Lung (tissue), 11 donors: ENCODE measurements at regions not wholly inside any gene's neighbourhood (a gene's known extent, or its start where the extent isn't known, plus 50 kb on each side); places are given as distances from the start of the nearest gene placed in this dataset.

ENCODE experiments used
- ATAC-seq: fragments of 200-7000 bp; cut with Tn5 transposase; one replicate; pipeline ENCODE4 v1.9.1; 2020; ENCODE audit warnings: moderate number of reproducible peaks; ENCODE audit not compliant: insufficient read depth, low FRiP score
- DNase-seq, 3 donors: peaks; one replicate each; pipeline ENCODE4 v3.0.0-alpha.2; 2013 to 2017
- H3K27ac ChIP-seq, 2 donors: one replicate each; pipeline ENCODE4 v1.5.1; 2013; ENCODE audit warnings: mild to moderate bottlenecking in 2 of 2, moderate library complexity in 2 of 2, control low read depth in 1 of 2, inconsistent platforms in 1 of 2, low read depth in 1 of 2, low read length in 1 of 2
- H3K27me3 ChIP-seq, 3 donors: one replicate each; pipeline ENCODE4 v1.5.1; 2013; ENCODE audit warnings: low read length in 2 of 3; ENCODE audit not compliant: control insufficient read depth in 3 of 3, insufficient read depth in 3 of 3
- H3K36me3 ChIP-seq, 4 donors: one replicate each; pipeline ENCODE4 v1.5.1; 2013; ENCODE audit warnings: low read length in 4 of 4, mild to moderate bottlenecking in 1 of 4, moderate library complexity in 1 of 4; ENCODE audit not compliant: control insufficient read depth in 4 of 4, insufficient read depth in 4 of 4
- H3K4me1 ChIP-seq, 5 donors: one replicate each; pipeline ENCODE4 v1.5.1; 2013; ENCODE audit warnings: low read length in 5 of 5, mild to moderate bottlenecking in 2 of 5, moderate library complexity in 1 of 5; ENCODE audit not compliant: control insufficient read depth in 5 of 5, insufficient read depth in 5 of 5
- H3K4me3 ChIP-seq: one replicate; pipeline ENCODE4 v1.5.1; 2013; ENCODE audit warnings: mild to moderate bottlenecking, control low read depth, moderate library complexity
- H3K9ac ChIP-seq, 2 donors: one replicate each; pipeline ENCODE4 v1.5.1; 2013; ENCODE audit warnings: low read length in 2 of 2, control low read depth in 1 of 2; ENCODE audit not compliant: insufficient read depth in 1 of 2
- H3K9me3 ChIP-seq, 4 donors: one replicate each; pipeline ENCODE4 v1.5.1; 2013; ENCODE audit warnings: low read length in 3 of 4, mild to moderate bottlenecking in 1 of 4, moderate library complexity in 1 of 4; ENCODE audit not compliant: control insufficient read depth in 4 of 4, insufficient read depth in 3 of 4
- WGBS, 2 donors: extraction: QIAGEN DNeasy Blood & Tissue Kit; methylation state at CpG; one replicate each; pipeline ENCODE4 v1.1.7; 2013; 5-methylcytosine and 5-hydroxymethylcytosine counted together
- TF ChIP-seq, protein P1 (sequence below): IDR thresholded peaks from 2 replicates; pipeline ENCODE4 v1.5.1; 2012; ENCODE audit warnings: mild to moderate bottlenecking; ENCODE audit errors: control extremely low read depth, extremely low read depth
- donor health status: control.
- donor health status: control.
- donor health status: Bipolar disorder and iron deficiency.
- donor health status: healthy.
- donor health status: DM: yes; HTN: yes; CAD: no.

- Histone ChIP-seq H3K27ac (no peak overlapping the region), H3K27me3 (no peaks in the 10 kb centered on the region), H3K36me3 (no peaks in the 10 kb centered on the region), H3K4me1 (no peaks in the 10 kb centered on the region), H3K9ac (no peak overlapping the region), H3K9me3 (no peaks in the 10 kb centered on the region), H3K4me3 (no peak overlapping the region)
- DNase-seq (no peak), ATAC-seq (no peak)
- WGBS, 2 donors = 87 to 88% methylated on average over 2 of the region's 2 CpGs
- TF ChIP-seq, protein P1, sequence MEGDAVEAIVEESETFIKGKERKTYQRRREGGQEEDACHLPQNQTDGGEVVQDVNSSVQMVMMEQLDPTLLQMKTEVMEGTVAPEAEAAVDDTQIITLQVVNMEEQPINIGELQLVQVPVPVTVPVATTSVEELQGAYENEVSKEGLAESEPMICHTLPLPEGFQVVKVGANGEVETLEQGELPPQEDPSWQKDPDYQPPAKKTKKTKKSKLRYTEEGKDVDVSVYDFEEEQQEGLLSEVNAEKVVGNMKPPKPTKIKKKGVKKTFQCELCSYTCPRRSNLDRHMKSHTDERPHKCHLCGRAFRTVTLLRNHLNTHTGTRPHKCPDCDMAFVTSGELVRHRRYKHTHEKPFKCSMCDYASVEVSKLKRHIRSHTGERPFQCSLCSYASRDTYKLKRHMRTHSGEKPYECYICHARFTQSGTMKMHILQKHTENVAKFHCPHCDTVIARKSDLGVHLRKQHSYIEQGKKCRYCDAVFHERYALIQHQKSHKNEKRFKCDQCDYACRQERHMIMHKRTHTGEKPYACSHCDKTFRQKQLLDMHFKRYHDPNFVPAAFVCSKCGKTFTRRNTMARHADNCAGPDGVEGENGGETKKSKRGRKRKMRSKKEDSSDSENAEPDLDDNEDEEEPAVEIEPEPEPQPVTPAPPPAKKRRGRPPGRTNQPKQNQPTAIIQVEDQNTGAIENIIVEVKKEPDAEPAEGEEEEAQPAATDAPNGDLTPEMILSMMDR = no peak
These were observed 610.4 kb upstream of the BOD1L1 start for GRCh38 chr4:14237911-14238310.

DNA sequence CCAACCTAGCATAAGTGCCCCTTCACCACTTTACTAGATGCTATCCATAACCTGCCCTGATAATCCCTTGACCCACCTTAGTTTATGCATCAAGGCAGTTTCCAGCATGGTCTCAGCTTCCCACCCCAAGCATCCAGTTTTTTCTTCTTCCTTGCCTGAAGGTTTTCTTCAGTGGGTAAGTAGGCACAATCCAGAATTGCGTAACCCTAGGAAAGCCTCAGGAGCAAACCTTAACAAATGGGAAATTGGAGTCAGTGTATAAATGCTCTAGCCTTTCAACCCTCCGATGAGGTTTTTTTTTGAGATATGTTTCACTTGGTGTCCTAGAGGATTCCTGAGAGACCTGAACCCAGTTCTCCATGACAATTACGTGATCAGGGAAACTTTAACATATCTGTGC is 614.0 kb upstream of the BOD1L1 start:
- Histone ChIP-seq H3K9ac (no peak overlapping the region), H3K4me3 (no peak overlapping the region), H3K4me1 (no peaks in the 10 kb centered on the region), H3K27ac (no peak overlapping the region), H3K9me3 (no peaks in the 10 kb centered on the region), H3K27me3 (no peaks in the 10 kb centered on the region), H3K36me3 (no peaks in the 10 kb centered on the region)
- WGBS, 2 donors = 92 to 93% methylated on average over 3 of the region's 3 CpGs
- TF ChIP-seq, protein P1 = no peak
- ATAC-seq = no peak
- DNase-seq = no peak

DNA sequence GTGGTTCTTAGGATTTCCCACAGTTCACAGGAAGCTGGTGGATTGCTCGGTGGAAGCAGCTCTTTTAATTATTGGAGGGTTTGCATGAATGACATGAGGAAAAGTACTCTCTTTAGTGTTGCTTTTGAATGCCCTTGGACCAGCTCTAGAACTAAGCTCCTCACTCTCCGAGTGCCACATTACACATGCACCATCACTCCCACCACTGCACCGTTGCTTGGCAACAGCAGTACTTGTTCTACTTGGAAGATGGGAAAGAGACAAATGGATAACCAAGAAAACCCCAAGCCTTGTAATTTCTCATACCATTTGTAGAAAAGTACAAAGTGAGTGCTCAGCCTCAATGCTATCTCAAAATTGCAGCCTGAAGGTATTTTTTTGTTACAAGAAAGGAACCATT is 620.2 kb upstream of the BOD1L1 start:
- no peak overlapping the region for H3K27ac ChIP-seq
- no peaks in the 10 kb centered on the region for H3K4me1 ChIP-seq
- WGBS, 2 donors = 85 to 88% methylated on average over 3 of the region's 3 CpGs
- no peak for DNase-seq
- H3K9ac ChIP-seq = no peak overlapping the region
- H3K9me3 ChIP-seq = peaks cover 0 to 2% (median 0%) of the 10 kb centered on the region in 4 donors
- no peak for ATAC-seq
- H3K4me3 ChIP-seq = no peak overlapping the region
- H3K36me3 ChIP-seq = no peaks in the 10 kb centered on the region
- TF ChIP-seq, protein P1 = no peak
- H3K27me3 ChIP-seq = no peaks in the 10 kb centered on the region

DNA sequence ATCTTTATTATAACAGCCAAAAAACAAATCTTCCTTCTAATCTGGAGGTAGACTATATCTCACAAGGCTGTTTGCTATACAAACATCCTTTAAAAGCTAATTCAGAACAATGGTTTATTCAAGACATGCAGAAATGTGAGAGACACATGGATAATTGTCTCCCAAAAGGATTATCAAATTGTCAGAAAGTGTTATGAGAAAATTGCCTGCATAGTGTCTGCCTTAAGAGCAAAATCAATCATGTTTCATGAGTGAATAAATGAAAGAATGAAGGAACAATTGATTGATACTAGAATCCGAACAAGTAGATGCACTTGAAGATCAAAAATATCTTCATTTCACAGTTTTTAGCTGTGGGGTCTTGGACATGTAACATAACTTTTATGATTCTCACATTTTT is 621.7 kb upstream of the BOD1L1 start:
- TF ChIP-seq, protein P1 = no peak
- no peak overlapping the region for H3K27ac ChIP-seq
- H3K4me3 ChIP-seq = no peak overlapping the region
- no peak overlapping the region for H3K9ac ChIP-seq
- H3K4me1 ChIP-seq = no peaks in the 10 kb centered on the region
- peaks cover 0 to 2% (median 0%) of the 10 kb centered on the region in 4 donors for H3K9me3 ChIP-seq
- WGBS, 2 donors = 82 to 85% methylated on average over 1 of the region's 1 CpG
- no peak for ATAC-seq
- no peaks in the 10 kb centered on the region for H3K27me3 ChIP-seq
- H3K36me3 ChIP-seq = no peaks in the 10 kb centered on the region
- no peak for DNase-seq
